ENCODE measurements at regions not wholly inside any gene's neighbourhood (a gene's known extent, or its start where the extent isn't known, plus 50 kb on each side); places are given as distances from the start of the nearest gene placed in this dataset.
"Not testable (repeated sequence)": the region's sequence is repeated elsewhere in the genome, so short reads cannot be mapped to it uniquely, and the experiment has no call there.

- H3K27me3 ChIP-seq (replicated peaks in 2 of 5; ENCODE audit: control insufficient read depth in 4 of 5, insufficient read depth in 5 of 5, low read length in 4 of 5); H3K27ac ChIP-seq (ENCODE audit: insufficient read depth in 1 of 2, low read depth in 1 of 2, low read length in 2 of 2, poor library complexity in 1 of 2, severe bottlenecking in 2 of 2); POLR2A ChIA-PET; CTCF ChIA-PET; H3K4me3 ChIP-seq (ENCODE audit: control insufficient read depth in 1 of 7, extremely low read depth in 1 of 7, insufficient read depth in 4 of 7, low read depth in 2 of 7, low read length in 6 of 7); H3K9me3 ChIP-seq (ENCODE audit: control extremely low read depth in 1 of 5, control insufficient read depth in 4 of 5, insufficient read depth in 2 of 5, low read depth in 1 of 5, low read length in 4 of 5); H3K4me1 ChIP-seq (ENCODE audit: control extremely low read depth in 1 of 4, control insufficient read depth in 4 of 4, insufficient read depth in 4 of 4, low read length in 3 of 4); H3K36me3 ChIP-seq (ENCODE audit: control insufficient read depth in 4 of 4, insufficient read depth in 4 of 4, low read length in 3 of 4): not testable (repeated sequence)
- peak in 2 of 3 donors; percentile 33 to 34 for DNase-seq
- 78% methylated on average over 1 of the region's 2 CpGs for WGBS (ENCODE audit: insufficient coverage)
Measured at GRCh38 chr2:94641397-94641796, 229.8 kb upstream of the TEKT4 start.

- H3K4me1 ChIP-seq (ENCODE audit: control extremely low read depth in 1 of 4, control insufficient read depth in 4 of 4, insufficient read depth in 4 of 4, low read length in 3 of 4); POLR2A ChIA-PET; H3K27me3 ChIP-seq (replicated peaks in 2 of 5; ENCODE audit: control insufficient read depth in 4 of 5, insufficient read depth in 5 of 5, low read length in 4 of 5); H3K4me3 ChIP-seq (ENCODE audit: control insufficient read depth in 1 of 7, extremely low read depth in 1 of 7, insufficient read depth in 4 of 7, low read depth in 2 of 7, low read length in 6 of 7); CTCF ChIA-PET; H3K27ac ChIP-seq (ENCODE audit: insufficient read depth in 1 of 2, low read depth in 1 of 2, low read length in 2 of 2, poor library complexity in 1 of 2, severe bottlenecking in 2 of 2); H3K9me3 ChIP-seq (ENCODE audit: control extremely low read depth in 1 of 5, control insufficient read depth in 4 of 5, insufficient read depth in 2 of 5, low read depth in 1 of 5, low read length in 4 of 5); DNase-seq; H3K36me3 ChIP-seq (ENCODE audit: control insufficient read depth in 4 of 4, insufficient read depth in 4 of 4, low read length in 3 of 4): not testable (repeated sequence)
- 92% methylated on average over 1 of the region's 5 CpGs for WGBS (ENCODE audit: insufficient coverage)
Measured at GRCh38 chr2:94652131-94652530, 219.1 kb upstream of the TEKT4 start.

GRCh38 chr2:94669858-94670257, 201.4 kb upstream of the TEKT4 start:
- H3K27me3 ChIP-seq (replicated peaks in 2 of 5; ENCODE audit: control insufficient read depth in 4 of 5, insufficient read depth in 5 of 5, low read length in 4 of 5); DNase-seq; H3K9me3 ChIP-seq (ENCODE audit: control extremely low read depth in 1 of 5, control insufficient read depth in 4 of 5, insufficient read depth in 2 of 5, low read depth in 1 of 5, low read length in 4 of 5); POLR2A ChIA-PET; H3K27ac ChIP-seq (ENCODE audit: insufficient read depth in 1 of 2, low read depth in 1 of 2, low read length in 2 of 2, poor library complexity in 1 of 2, severe bottlenecking in 2 of 2); H3K36me3 ChIP-seq (ENCODE audit: control insufficient read depth in 4 of 4, insufficient read depth in 4 of 4, low read length in 3 of 4); H3K4me1 ChIP-seq (ENCODE audit: control extremely low read depth in 1 of 4, control insufficient read depth in 4 of 4, insufficient read depth in 4 of 4, low read length in 3 of 4); CTCF ChIA-PET; H3K4me3 ChIP-seq (ENCODE audit: control insufficient read depth in 1 of 7, extremely low read depth in 1 of 7, insufficient read depth in 4 of 7, low read depth in 2 of 7, low read length in 6 of 7): not testable (repeated sequence)
- WGBS (ENCODE audit: insufficient coverage), result no CpG with 5 or more reads among the region's 1 CpG

GRCh38 chr2:94694236-94694635, 177.0 kb upstream of the TEKT4 start:
- POLR2A ChIA-PET, CTCF ChIA-PET: not testable (repeated sequence)
- no CpG with 5 or more reads among the region's 3 CpGs for WGBS (ENCODE audit: insufficient coverage)

GRCh38 chr2:94708982-94709381, 162.2 kb upstream of the TEKT4 start:
- H3K27ac ChIP-seq (ENCODE audit: insufficient read depth in 1 of 2, low read depth in 1 of 2, low read length in 2 of 2, poor library complexity in 1 of 2, severe bottlenecking in 2 of 2); H3K4me1 ChIP-seq (ENCODE audit: control extremely low read depth in 1 of 4, control insufficient read depth in 4 of 4, insufficient read depth in 4 of 4, low read length in 3 of 4): not testable (repeated sequence)
- WGBS (ENCODE audit: insufficient coverage), result no CpG with 5 or more reads among the region's 2 CpGs

More at GRCh38 chr2:94694236-94694635, 177.0 kb upstream of the TEKT4 start:
- not testable (repeated sequence) for H3K36me3 ChIP-seq (ENCODE audit: control insufficient read depth in 4 of 4, insufficient read depth in 4 of 4, low read length in 3 of 4); H3K4me1 ChIP-seq (ENCODE audit: control extremely low read depth in 1 of 4, control insufficient read depth in 4 of 4, insufficient read depth in 4 of 4, low read length in 3 of 4); H3K9me3 ChIP-seq (ENCODE audit: control extremely low read depth in 1 of 5, control insufficient read depth in 4 of 5, insufficient read depth in 2 of 5, low read depth in 1 of 5, low read length in 4 of 5); H3K27me3 ChIP-seq (replicated peaks in 2 of 5; ENCODE audit: control insufficient read depth in 4 of 5, insufficient read depth in 5 of 5, low read length in 4 of 5); H3K27ac ChIP-seq (ENCODE audit: insufficient read depth in 1 of 2, low read depth in 1 of 2, low read length in 2 of 2, poor library complexity in 1 of 2, severe bottlenecking in 2 of 2); DNase-seq; H3K4me3 ChIP-seq (ENCODE audit: control insufficient read depth in 1 of 7, extremely low read depth in 1 of 7, insufficient read depth in 4 of 7, low read depth in 2 of 7, low read length in 6 of 7)

GRCh38 chr2:94725543-94725942, 145.7 kb upstream of the TEKT4 start:
- H3K36me3 ChIP-seq (ENCODE audit: control insufficient read depth in 4 of 4, insufficient read depth in 4 of 4, low read length in 3 of 4), result no peaks in the 10 kb centered on the region
- POLR2A ChIA-PET, result no interaction called here
- no peak overlapping the region for H3K4me3 ChIP-seq (ENCODE audit: control insufficient read depth in 1 of 7, extremely low read depth in 1 of 7, insufficient read depth in 4 of 7, low read depth in 2 of 7, low read length in 6 of 7)
- H3K27ac ChIP-seq (ENCODE audit: insufficient read depth in 1 of 2, low read depth in 1 of 2, low read length in 2 of 2, poor library complexity in 1 of 2, severe bottlenecking in 2 of 2), result no peak overlapping the region
- CTCF ChIA-PET, result no interaction called here
- no peaks in the 10 kb centered on the region for H3K9me3 ChIP-seq (ENCODE audit: control extremely low read depth in 1 of 5, control insufficient read depth in 4 of 5, insufficient read depth in 2 of 5, low read depth in 1 of 5, low read length in 4 of 5)
- 92% methylated on average over 9 of the region's 11 CpGs for WGBS (ENCODE audit: insufficient coverage)
- no peak for DNase-seq
- H3K4me1 ChIP-seq (ENCODE audit: control extremely low read depth in 1 of 4, control insufficient read depth in 4 of 4, insufficient read depth in 4 of 4, low read length in 3 of 4), result no peaks in the 10 kb centered on the region
- H3K27me3 ChIP-seq (replicated peaks in 2 of 5; ENCODE audit: control insufficient read depth in 4 of 5, insufficient read depth in 5 of 5, low read length in 4 of 5), result peaks cover 0 to 1% (median 0%) of the 10 kb centered on the region in 5 experiments

More at GRCh38 chr2:94708982-94709381, 162.2 kb upstream of the TEKT4 start:
- H3K36me3 ChIP-seq (ENCODE audit: control insufficient read depth in 4 of 4, insufficient read depth in 4 of 4, low read length in 3 of 4); DNase-seq; H3K4me3 ChIP-seq (ENCODE audit: control insufficient read depth in 1 of 7, extremely low read depth in 1 of 7, insufficient read depth in 4 of 7, low read depth in 2 of 7, low read length in 6 of 7); POLR2A ChIA-PET; H3K9me3 ChIP-seq (ENCODE audit: control extremely low read depth in 1 of 5, control insufficient read depth in 4 of 5, insufficient read depth in 2 of 5, low read depth in 1 of 5, low read length in 4 of 5); H3K27me3 ChIP-seq (replicated peaks in 2 of 5; ENCODE audit: control insufficient read depth in 4 of 5, insufficient read depth in 5 of 5, low read length in 4 of 5); CTCF ChIA-PET: not testable (repeated sequence)

GRCh38 chr2:94735536-94735935, 135.7 kb upstream of the TEKT4 start:
- CTCF ChIA-PET; H3K27me3 ChIP-seq (replicated peaks in 2 of 5; ENCODE audit: control insufficient read depth in 4 of 5, insufficient read depth in 5 of 5, low read length in 4 of 5); H3K27ac ChIP-seq (ENCODE audit: insufficient read depth in 1 of 2, low read depth in 1 of 2, low read length in 2 of 2, poor library complexity in 1 of 2, severe bottlenecking in 2 of 2); POLR2A ChIA-PET; H3K36me3 ChIP-seq (ENCODE audit: control insufficient read depth in 4 of 4, insufficient read depth in 4 of 4, low read length in 3 of 4); H3K9me3 ChIP-seq (ENCODE audit: control extremely low read depth in 1 of 5, control insufficient read depth in 4 of 5, insufficient read depth in 2 of 5, low read depth in 1 of 5, low read length in 4 of 5); H3K4me3 ChIP-seq (ENCODE audit: control insufficient read depth in 1 of 7, extremely low read depth in 1 of 7, insufficient read depth in 4 of 7, low read depth in 2 of 7, low read length in 6 of 7); H3K4me1 ChIP-seq (ENCODE audit: control extremely low read depth in 1 of 4, control insufficient read depth in 4 of 4, insufficient read depth in 4 of 4, low read length in 3 of 4): not testable (repeated sequence)
- 4% methylated on average over 8 of the region's 34 CpGs for WGBS (ENCODE audit: insufficient coverage)
- DNase-seq, result peak in 2 of 3 donors; percentile 19 to 27
